Progenitor cell of endocrine pancreas (in vitro differentiated cells): ENCODE measurements at regions not wholly inside any gene's neighbourhood (a gene's known extent, or its start where the extent isn't known, plus 50 kb on each side); places are given as distances from the start of the nearest gene placed in this dataset.
"Not testable (repeated sequence)": the region's sequence is repeated elsewhere in the genome, so short reads cannot be mapped to it uniquely, and the experiment has no call there.

Experiments
- DNase-seq: peaks from one replicate; pipeline ENCODE4 v3.0.0; 2021; ENCODE audit warnings: low spot score; ENCODE audit not compliant: unreplicated experiment
- H3K27ac Mint-ChIP-seq: 2 replicates; pipeline ENCODE4 v1.8.0; 2021; ENCODE audit warnings: mild to moderate bottlenecking, moderate library complexity, mixed read lengths
- H3K27me3 Mint-ChIP-seq: 2 replicates; pipeline ENCODE4 v1.8.0; 2021; ENCODE audit warnings: mixed read lengths
- H3K36me3 Mint-ChIP-seq: 2 replicates; pipeline ENCODE4 v1.8.0; 2022; ENCODE audit warnings: mixed read lengths; ENCODE audit not compliant: insufficient read depth
- H3K4me1 Mint-ChIP-seq: 2 replicates; pipeline ENCODE4 v1.8.0; 2021; ENCODE audit warnings: low read depth, mixed read lengths
- H3K4me3 Mint-ChIP-seq: 2 replicates; pipeline ENCODE4 v1.8.0; 2021; ENCODE audit warnings: low read depth, mild to moderate bottlenecking, moderate library complexity, mixed read lengths
- H3K9me3 Mint-ChIP-seq: 2 replicates; pipeline ENCODE4 v1.8.0; 2021; ENCODE audit warnings: low read depth, mixed read lengths
- TF ChIP-seq, protein P1 (sequence below): fragments of 200-600 bp; sonication (generic); IDR thresholded peaks from one replicate; pipeline ENCODE4 v1.5.0; 2021; ENCODE audit warnings: antibody characterized with exemption, mild to moderate bottlenecking; ENCODE audit not compliant: unreplicated experiment

DNA sequence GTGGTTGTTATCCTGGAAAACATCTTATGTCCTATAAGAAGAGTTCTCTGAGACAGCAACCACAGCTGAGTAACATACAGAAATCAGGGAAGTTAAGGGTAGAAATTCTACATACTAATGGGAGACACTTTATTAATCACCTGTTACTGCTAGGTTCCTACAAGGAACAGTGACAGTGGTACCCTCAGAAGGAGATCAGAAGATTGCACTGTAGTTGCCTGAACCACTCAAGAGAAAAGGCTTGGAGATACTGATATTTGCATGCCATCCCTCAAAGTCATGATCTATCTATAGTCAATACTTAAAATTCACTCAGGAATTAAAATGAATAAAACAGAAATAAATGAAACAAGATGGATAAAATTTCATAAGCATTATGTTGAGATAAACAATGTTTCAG, 136.0 kb downstream of the LMLN start:
- Mint-ChIP-seq H3K4me3 (no peak overlapping the region), H3K4me1 (no peaks in the 10 kb centered on the region), H3K27me3 (peaks cover 50% of the 10 kb centered on the region), H3K27ac (no peak overlapping the region), H3K36me3 (no peaks in the 10 kb centered on the region), H3K9me3 (no peaks in the 10 kb centered on the region)
- TF ChIP-seq, protein P1, sequence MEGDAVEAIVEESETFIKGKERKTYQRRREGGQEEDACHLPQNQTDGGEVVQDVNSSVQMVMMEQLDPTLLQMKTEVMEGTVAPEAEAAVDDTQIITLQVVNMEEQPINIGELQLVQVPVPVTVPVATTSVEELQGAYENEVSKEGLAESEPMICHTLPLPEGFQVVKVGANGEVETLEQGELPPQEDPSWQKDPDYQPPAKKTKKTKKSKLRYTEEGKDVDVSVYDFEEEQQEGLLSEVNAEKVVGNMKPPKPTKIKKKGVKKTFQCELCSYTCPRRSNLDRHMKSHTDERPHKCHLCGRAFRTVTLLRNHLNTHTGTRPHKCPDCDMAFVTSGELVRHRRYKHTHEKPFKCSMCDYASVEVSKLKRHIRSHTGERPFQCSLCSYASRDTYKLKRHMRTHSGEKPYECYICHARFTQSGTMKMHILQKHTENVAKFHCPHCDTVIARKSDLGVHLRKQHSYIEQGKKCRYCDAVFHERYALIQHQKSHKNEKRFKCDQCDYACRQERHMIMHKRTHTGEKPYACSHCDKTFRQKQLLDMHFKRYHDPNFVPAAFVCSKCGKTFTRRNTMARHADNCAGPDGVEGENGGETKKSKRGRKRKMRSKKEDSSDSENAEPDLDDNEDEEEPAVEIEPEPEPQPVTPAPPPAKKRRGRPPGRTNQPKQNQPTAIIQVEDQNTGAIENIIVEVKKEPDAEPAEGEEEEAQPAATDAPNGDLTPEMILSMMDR: no peak
- DNase-seq: no peak

DNA sequence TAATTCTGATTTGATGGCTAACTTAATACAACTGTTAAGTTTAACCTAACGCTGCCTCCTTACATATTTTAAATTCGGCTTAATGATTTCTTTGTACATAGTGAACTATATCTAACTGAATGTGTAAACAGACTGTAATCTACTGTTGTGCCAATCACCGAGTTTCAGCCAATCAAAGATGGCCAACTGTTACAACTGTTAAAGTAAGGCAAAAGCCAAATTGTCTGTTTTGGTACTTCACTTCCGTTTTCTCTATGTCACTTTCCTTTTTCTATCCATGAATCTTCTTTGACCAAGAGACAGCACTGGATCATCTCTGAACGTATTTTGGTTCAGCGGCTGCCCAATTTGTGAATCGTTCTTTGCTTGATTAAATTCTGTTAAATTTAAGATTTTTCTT, 137.0 kb downstream of the LMLN start:
- Mint-ChIP-seq H3K4me1 (no peaks in the 10 kb centered on the region), H3K27me3 (peaks cover 50% of the 10 kb centered on the region), H3K36me3 (no peaks in the 10 kb centered on the region), H3K9me3 (no peaks in the 10 kb centered on the region), H3K27ac (no peak overlapping the region), H3K4me3 (no peak overlapping the region)
- DNase-seq: no peak
- TF ChIP-seq, protein P1: no peak

DNA sequence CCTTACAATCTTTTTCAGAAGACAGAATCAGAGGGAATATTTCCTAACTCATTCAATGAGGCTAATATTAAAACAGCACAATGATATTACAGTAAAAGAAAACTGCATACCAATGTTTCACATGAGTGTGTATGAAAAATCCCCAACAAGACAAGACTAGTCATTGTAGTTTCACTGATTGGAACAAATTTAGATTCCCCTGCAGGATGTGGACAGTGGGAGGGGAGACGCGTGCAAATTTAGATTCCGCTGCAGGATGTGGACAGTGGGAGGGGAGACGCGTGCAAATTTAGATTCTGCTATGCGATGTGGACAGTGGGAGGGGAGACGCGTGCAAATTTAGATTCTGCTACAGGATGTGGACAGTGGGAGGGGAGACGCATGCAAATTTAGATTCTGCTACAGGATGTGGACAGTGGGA, 138.7 kb downstream of the LMLN start:
- not testable (repeated sequence) for DNase-seq, H3K4me1 Mint-ChIP-seq, H3K36me3 Mint-ChIP-seq, H3K27ac Mint-ChIP-seq, H3K4me3 Mint-ChIP-seq, H3K9me3 Mint-ChIP-seq
- H3K27me3 Mint-ChIP-seq: peaks cover 33% of the 10 kb centered on the region

DNA sequence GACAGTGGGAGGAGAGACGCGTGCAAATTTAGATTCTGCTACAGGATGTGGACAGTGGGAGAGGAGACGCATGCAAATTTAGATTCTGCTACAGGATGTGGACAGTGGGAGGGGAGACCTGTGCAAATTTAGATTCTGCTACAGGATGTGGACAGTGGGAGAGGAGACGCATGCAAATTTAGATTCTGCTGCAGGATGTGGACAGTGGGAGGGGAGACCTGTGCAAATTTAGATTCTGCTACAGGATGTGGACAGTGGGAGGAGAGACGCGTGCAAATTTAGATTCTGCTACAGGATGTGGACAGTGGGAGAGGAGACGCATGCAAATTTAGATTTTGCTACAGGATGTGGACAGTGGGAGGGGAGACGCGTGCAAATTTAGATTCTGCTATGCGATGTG, 143.1 kb downstream of the LMLN start:
- not testable (repeated sequence) for H3K4me1 Mint-ChIP-seq, H3K36me3 Mint-ChIP-seq

DNA sequence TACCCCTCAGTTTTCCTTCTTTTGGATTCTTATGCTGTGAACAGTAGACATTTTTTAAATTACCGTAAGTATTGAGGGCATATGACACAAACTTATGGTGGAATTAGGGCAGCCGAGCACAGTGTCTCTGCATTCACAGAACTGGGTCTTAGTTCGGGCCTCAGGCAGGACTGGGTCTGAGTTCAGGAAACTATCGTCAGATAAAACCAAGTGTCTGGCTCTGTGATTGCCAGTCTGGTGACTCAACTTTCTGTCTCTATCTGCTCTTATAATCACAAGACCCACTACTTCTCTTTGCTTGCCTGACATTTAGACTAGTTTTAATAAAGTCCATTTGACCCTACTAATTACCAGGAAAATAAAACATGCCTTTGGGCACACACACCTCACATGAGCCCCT, 146.2 kb downstream of the LMLN start:
- Mint-ChIP-seq H3K4me1 (peaks cover 1% of the 10 kb centered on the region), H3K27me3 (peaks cover 35% of the 10 kb centered on the region), H3K4me3 (no peak overlapping the region), H3K9me3 (no peaks in the 10 kb centered on the region), H3K27ac (no peak overlapping the region), H3K36me3 (no peaks in the 10 kb centered on the region)
- DNase-seq: no peak
- TF ChIP-seq, protein P1: no peak

More for the DNA sequence above, 143.1 kb downstream of the LMLN start:
- peaks cover 14% of the 10 kb centered on the region for H3K27me3 Mint-ChIP-seq
- H3K4me3 Mint-ChIP-seq, DNase-seq, H3K9me3 Mint-ChIP-seq, H3K27ac Mint-ChIP-seq: not testable (repeated sequence)

DNA sequence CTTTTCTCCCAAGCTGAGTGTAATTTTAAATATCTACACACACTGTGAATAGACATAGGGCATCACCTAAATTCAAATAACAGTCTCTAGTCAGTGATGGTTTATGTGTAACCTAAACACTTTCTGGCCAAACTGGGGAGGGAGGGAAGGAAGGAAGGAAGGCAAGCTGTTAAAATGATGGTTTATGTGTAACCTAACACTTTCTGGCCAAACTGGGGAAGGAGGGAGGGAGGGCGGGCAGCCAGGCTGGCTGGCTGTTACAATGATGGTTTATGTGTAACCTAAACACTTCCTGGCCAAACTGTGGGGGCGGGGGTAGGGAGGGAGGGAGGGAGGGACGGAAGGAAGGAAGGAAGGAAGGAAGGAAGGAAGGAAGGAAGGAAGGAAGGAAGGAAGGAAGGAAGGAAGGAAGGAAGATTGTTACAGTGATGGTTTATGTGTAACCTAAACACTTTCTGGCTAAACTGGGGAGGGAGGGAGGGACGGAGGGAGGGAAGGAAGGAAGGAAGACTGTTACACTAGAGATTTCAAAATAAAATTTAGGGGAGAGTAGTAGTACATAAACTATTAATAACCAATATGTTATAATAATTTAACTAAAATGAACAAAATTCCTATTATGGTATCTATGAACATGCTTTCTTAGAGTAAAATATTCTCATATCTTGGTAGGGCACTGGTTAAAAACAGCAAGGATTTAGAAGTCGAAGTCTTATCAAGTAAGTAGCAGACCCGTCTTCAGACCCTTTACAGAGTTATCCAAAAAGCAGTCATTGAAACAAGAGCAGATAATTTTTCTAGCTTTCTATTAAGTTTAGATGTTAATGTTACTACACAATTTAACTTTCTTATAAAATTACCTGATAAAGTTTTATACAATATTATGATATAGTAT, 148.1 kb downstream of the LMLN start:
- TF ChIP-seq, protein P1: no peak
- Mint-ChIP-seq H3K4me1 (peaks cover 1% of the 10 kb centered on the region), H3K9me3 (no peaks in the 10 kb centered on the region), H3K27me3 (peaks cover 53% of the 10 kb centered on the region), H3K4me3 (no peak overlapping the region), H3K36me3 (no peaks in the 10 kb centered on the region), H3K27ac (no peak overlapping the region)
- DNase-seq: no peak
